Right ventricle myocardium inferior (tissue), 1 donor: ENCODE measurements at regions not wholly inside any gene's neighbourhood (a gene's known extent, or its start where the extent isn't known, plus 50 kb on each side); places are given as distances from the start of the nearest gene placed in this dataset.
"Not testable (repeated sequence)": the region's sequence is repeated elsewhere in the genome, so short reads cannot be mapped to it uniquely, and the experiment has no call there.

ENCODE experiments used
- ATAC-seq: fragments of 200-7000 bp; cut with Tn5 transposase; one replicate; pipeline ENCODE4 v1.9.1; 2020; ENCODE audit warnings: mild to moderate bottlenecking, moderate library complexity
- DNase-seq: peaks from one replicate; pipeline ENCODE4 v3.0.0; 2021; ENCODE audit errors: missing footprints
- intact Hi-C: fragments of 100-400 bp; cut with DNase I; formaldehyde crosslinking; loops from one replicate; pipeline ENCODE4 v1.11.0; 2022
- donor health status: DM: no; HTN: yes; CAD: no; lungs with severe emphysema.

- intact Hi-C loops = no loop called here
- ATAC-seq = no peak
These were observed 447.7 kb downstream of the SOX11 start for GRCh38 chr2:6139916-6140315.

GRCh38 chr2:6140509-6140908 is 448.3 kb downstream of the SOX11 start:
- no peak for ATAC-seq
- intact Hi-C loops = no loop called here
- DNase-seq = no peak

More at GRCh38 chr2:6139916-6140315, 447.7 kb downstream of the SOX11 start:
- no peak for DNase-seq

GRCh38 chr2:6143812-6144211 is 451.6 kb downstream of the SOX11 start:
- ATAC-seq = no peak
- DNase-seq = no peak
- intact Hi-C loops = no loop called here

- intact Hi-C loops, ATAC-seq, DNase-seq: not testable (repeated sequence)
These were observed 455.0 kb downstream of the SOX11 start for GRCh38 chr2:6147215-6147614.

GRCh38 chr2:6148882-6149281 is 456.7 kb downstream of the SOX11 start:
- ATAC-seq (no peak), DNase-seq (no peak)
- intact Hi-C loops = no loop called here

DNA sequence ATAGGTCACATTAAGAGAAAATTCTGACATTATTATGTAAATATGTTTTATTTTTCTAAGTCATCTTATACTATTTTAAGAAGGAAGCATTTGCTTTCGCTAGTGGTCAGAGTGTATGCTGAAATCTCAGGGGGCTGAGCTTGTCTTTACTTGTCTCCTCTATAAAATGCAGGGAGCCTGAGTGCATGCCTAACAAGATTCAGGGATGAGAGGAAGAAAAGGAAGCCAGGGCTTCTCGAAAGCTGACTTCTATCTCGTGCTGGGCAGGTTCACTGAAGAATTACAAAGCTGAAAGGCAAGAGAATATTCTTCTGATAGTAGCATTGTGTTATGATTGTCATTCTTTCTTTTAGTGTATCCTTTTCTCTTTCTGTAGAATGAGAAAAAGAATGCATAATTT is 467.4 kb downstream of the SOX11 start:
- intact Hi-C loops = no loop called here
- no peak for ATAC-seq
- DNase-seq = no peak

DNA sequence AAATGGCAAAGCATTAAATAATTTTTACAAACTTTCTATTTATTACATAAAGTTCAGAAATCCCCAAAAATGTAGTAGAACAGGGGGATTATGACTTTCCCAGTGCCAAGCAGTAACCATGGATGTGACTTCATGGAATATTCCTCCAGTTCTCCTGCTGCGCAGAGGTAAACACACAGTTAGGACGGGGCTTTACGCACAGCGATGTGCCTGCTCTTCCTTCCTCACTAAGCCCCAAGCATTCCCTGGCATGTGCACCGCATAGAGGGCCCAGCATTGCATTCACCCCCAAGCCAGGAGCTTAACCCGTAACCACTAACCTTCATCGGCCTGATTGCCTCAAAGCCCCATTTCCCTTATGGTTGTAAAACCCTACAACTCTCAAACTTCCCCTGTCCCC is 471.7 kb downstream of the SOX11 start:
- DNase-seq (no peak), ATAC-seq (no peak)
- intact Hi-C loops = no loop called here

DNA sequence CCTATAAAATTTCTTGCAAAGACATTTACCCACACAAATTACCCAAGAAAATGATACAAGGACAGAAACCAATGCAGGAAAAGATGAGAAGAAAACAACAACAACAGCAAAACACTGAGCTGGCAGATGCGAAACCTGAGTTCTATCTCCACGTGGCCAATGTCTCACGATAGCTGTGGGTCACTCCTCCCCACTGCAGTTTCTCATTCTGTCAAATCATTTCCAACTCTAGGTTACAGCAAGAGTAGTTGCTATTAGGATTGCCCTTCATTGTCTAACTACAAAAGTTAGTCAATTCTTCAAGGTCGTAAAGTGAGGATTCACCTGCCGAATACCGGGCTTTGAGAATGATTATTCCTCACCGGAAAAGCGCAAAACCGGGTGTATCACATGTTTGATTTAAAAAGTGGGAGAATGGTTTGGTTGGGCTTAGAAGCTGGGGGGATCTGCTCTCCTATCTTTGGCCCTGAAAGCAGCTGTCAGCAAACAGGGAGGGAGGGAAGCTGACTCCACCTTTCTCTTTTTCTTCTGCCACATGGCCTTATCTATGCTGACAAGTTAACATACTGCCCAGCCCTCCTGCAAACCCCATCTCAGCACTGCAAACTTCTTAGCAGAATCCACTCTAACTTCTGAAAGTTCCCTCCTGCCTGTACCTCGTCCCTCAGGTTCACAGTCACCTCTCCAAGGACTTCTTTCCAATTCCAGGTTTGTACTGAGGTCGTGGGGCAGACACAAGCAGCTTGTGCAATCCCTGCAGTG is 473.0 kb downstream of the SOX11 start:
- ATAC-seq = no peak
- intact Hi-C loops = no loop called here

GRCh38 chr2:6167592-6168138 is 475.5 kb downstream of the SOX11 start:
- intact Hi-C loops = no loop called here
- no peak for DNase-seq
- no peak for ATAC-seq

More for the DNA sequence above, 473.0 kb downstream of the SOX11 start:
- DNase-seq = no peak

GRCh38 chr2:6168485-6168884 is 476.3 kb downstream of the SOX11 start:
- intact Hi-C loops = no loop called here
- ATAC-seq = no peak
- no peak for DNase-seq

- intact Hi-C loops = no loop called here
- no peak for DNase-seq
- ATAC-seq = no peak
These were observed 479.1 kb downstream of the SOX11 start for GRCh38 chr2:6171294-6171693.

DNA sequence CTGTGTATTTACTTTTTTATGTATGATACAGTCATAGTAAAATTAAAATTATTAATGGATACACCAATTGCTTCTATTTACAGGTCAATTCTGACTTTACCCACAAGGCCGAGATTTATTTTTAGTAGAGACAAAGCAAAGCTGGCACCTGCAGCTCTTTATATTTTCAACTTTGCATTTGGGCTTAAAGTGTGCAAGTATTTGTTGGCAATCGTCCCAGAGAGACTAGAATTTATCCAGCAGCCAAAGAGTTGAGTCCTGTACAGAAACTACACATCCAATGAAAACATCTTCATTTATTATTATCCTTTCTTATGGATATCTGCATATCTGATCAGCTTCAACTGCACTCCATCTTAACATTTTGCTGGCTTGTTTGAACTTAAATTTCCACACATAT is 485.6 kb downstream of the SOX11 start:
- intact Hi-C loops = no loop called here
- no peak for DNase-seq
- no peak for ATAC-seq

GRCh38 chr2:6181525-6181924 is 489.3 kb downstream of the SOX11 start:
- DNase-seq (no peak), ATAC-seq (no peak)
- intact Hi-C loops = no loop called here

DNA sequence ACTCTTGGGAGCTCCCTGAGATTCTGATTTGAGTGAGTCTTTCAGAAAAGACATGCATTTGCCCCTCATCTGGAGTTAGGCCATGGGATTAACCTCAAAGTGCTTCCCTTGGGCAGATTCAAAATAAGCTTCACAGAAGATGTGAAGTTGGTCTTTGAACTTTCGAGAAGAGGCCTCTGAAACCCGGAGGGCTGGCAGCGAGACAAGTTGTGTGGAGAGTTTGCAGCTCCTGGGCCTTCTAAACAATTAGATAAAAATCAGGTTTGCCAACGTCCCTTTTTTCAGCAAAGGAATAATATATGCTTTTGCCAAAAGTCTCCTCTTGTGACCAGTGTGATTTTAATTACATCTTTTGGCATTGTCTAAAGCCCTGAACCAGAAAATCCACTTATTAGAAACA is 489.7 kb downstream of the SOX11 start:
- intact Hi-C loops = no loop called here
- DNase-seq = no peak

DNA sequence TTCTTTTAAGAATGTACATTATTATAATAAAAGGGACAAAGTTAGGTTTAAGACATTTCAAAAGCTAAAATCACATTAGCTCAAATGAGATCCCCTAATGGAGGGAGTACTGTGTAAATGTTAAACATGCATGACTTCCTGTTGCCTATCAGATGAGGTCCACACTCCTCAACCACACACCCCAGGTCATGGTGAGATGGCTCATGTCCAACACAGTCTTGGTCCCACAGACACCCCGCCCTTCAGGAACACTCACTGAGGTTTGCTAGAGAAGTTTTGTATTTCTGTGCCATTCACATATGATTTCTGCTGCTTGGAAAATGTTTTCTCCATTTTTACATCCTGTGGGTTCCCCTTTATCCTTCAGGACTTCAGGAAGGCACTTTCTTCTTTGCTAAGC is 491.0 kb downstream of the SOX11 start:
- DNase-seq (no peak), ATAC-seq (no peak)
- intact Hi-C loops = no loop called here

More for the DNA sequence above, 489.7 kb downstream of the SOX11 start:
- ATAC-seq = no peak

GRCh38 chr2:6184532-6185292 is 492.5 kb downstream of the SOX11 start:
- no peak for DNase-seq
- intact Hi-C loops = no loop called here
- no peak for ATAC-seq

DNA sequence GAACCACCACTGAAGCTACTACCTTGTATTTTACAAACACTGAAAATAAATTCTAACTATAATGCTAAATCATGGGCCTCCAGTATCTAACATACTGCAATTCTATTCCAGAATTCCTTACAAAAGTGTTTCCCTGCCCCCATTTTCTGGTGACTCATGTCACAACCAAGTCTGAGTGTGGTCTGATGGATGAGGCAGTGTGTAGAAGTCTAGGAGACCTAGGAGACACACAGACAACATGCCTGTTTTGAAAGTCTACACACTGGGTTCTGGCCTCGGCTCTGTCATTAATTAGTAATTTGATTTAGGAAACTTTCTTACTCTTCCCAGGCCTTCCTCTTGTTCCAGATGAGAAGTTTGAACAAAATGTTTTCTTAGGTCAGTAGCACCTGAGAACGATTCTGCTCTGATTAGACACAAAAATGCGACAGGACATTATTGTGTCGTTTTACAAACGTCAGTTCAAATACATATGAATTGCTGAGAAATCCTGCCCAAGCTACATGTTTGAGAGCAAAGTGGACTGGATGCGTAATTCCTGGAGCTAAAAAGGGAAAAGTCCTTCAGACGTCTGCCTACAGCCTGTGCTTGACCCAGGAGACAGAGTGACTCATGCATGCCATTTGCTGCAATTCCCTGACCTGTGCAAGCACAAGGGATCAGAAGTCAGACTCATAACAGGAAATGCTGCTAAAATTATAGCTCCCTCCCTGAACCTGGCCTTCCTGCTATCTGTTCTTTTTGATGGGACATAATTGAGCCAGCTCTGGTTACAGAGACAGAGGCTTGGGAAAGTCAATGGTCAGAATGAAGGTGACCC is 494.4 kb downstream of the SOX11 start:
- peak; percentile 81 for ATAC-seq
- intact Hi-C loops = no loop called here
- DNase-seq = no peak

- DNase-seq (no peak), ATAC-seq (no peak)
These were observed 504.3 kb downstream of the SOX11 start for GRCh38 chr2:6196449-6196848.

DNA sequence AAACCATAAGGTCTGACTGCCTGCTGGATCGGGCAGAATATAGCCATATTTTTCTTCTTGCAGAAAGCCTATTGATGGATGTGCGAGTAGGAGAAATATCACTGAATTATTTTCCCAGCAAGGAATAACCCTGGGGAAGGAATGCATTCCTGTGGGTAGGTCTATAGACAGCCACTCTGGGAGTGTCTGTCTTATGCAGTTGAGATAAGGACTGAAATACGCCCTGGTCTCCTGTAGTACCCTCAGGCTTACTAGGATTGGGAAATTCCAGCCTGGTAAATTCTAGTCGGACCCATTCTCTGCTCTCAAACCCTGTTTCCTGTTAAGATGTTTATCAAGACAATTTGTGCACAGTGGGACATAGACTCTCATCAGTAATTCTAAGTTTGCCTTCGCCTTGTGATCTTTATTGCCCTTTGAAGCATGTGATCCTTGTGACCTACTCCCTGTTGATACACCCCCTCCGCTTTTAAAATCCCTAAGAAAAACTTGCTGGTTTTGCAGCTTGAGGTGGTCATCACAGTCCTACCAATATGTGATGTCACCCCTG is 506.3 kb downstream of the SOX11 start:
- intact Hi-C loops, DNase-seq, ATAC-seq: not testable (repeated sequence)

More at GRCh38 chr2:6196449-6196848, 504.3 kb downstream of the SOX11 start:
- intact Hi-C loops = no loop called here
